A549 (cell line): ENCODE measurements at regions not wholly inside any gene's neighbourhood (a gene's known extent, or its start where the extent isn't known, plus 50 kb on each side); places are given as distances from the start of the nearest gene placed in this dataset.

ENCODE experiments used
- CHD4 ChIP-seq: fragments of 200-600 bp; sonication (generic); IDR thresholded peaks from 2 replicates; pipeline ENCODE4 v1.6.1; 2016; ENCODE audit warnings: antibody characterized with exemption, mild to moderate bottlenecking, borderline replicate concordance
- FOSB ChIP-seq: fragments of 250-450 bp; sonication (Bioruptor Pico); IDR thresholded peaks from 2 replicates; pipeline ENCODE4 v1.5.0; 2020; ENCODE audit warnings: mild to moderate bottlenecking, moderate library complexity
- PHF8 ChIP-seq: fragments of 200-600 bp; sonication (generic); IDR thresholded peaks from 2 replicates; pipeline ENCODE4 v1.6.1; 2016; ENCODE audit warnings: low read depth, mild to moderate bottlenecking, antibody characterized with exemption, moderate library complexity, borderline replicate concordance
- POLR2A ChIP-seq: IDR thresholded peaks from 2 replicates; pipeline ENCODE4 v1.6.1; 2012; ENCODE audit warnings: mild to moderate bottlenecking, low read length
- RAD21 ChIP-seq, 2 experiments: fragments of >200 bp in 1 of 2; sonication (Bioruptor Twin) in 1 of 2; formaldehyde crosslinking in 1 of 2; IDR thresholded peaks in 1 of 2; conservative IDR thresholded peaks in 1 of 2; 2 replicates in 1 of 2; 3 replicates in 1 of 2; pipeline ENCODE4 v1.6.1; 2012 to 2018; ENCODE audit warnings: inconsistent platforms in 1 of 2
- RCOR1 ChIP-seq: fragments of 150-350 bp; IDR thresholded peaks from 2 replicates; pipeline ENCODE4 v1.6.1; 2014; ENCODE audit warnings: antibody characterized with exemption, low read length, low read depth
- TF ChIP-seq, protein P1 (sequence below): fragments of >200 bp; sonication (Bioruptor Twin); formaldehyde crosslinking; IDR thresholded peaks from 3 replicates; pipeline ENCODE4 v1.5.1; 2016
- TF ChIP-seq, protein P2 (sequence below): fragments of 250-450 bp; sonication (Bioruptor Pico); IDR thresholded peaks from 2 replicates; pipeline ENCODE4 v1.5.0; 2021; ENCODE audit warnings: mild to moderate bottlenecking, moderate library complexity, borderline replicate concordance
- TF ChIP-seq, protein P3 (sequence below): fragments of 200-600 bp; sonication (generic); IDR thresholded peaks from 2 replicates; pipeline ENCODE4 v1.6.1; 2016; ENCODE audit warnings: antibody characterized with exemption, mild to moderate bottlenecking, moderate library complexity
- TF ChIP-seq, protein P4 (sequence below): fragments of 450-650 bp; IDR thresholded peaks from 2 replicates; pipeline ENCODE4 v1.6.1; 2014; ENCODE audit warnings: antibody characterized with exemption

DNA sequence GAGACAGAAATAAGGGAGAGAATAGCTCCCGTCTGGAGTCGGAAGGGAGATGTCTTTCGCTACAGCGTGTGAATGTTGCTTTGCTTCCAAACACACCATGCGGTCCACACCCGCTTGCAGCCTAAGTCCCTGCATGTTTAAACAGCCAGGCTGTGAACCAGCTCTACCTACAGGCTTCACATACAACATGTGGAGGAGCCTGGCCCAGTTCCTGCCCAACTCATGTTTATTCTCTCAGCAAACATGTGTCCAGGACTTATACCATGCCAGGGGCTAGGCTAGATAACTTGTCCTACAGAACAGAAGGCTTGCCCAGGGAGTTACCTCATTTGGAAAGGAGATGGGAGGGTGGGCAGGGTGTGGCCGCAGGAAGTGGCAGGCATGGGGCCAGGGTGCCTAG is 181.5 kb downstream of the FOXO1 start:
- TF ChIP-seq, protein P1, sequence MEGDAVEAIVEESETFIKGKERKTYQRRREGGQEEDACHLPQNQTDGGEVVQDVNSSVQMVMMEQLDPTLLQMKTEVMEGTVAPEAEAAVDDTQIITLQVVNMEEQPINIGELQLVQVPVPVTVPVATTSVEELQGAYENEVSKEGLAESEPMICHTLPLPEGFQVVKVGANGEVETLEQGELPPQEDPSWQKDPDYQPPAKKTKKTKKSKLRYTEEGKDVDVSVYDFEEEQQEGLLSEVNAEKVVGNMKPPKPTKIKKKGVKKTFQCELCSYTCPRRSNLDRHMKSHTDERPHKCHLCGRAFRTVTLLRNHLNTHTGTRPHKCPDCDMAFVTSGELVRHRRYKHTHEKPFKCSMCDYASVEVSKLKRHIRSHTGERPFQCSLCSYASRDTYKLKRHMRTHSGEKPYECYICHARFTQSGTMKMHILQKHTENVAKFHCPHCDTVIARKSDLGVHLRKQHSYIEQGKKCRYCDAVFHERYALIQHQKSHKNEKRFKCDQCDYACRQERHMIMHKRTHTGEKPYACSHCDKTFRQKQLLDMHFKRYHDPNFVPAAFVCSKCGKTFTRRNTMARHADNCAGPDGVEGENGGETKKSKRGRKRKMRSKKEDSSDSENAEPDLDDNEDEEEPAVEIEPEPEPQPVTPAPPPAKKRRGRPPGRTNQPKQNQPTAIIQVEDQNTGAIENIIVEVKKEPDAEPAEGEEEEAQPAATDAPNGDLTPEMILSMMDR = no peak
- TF ChIP-seq, protein P2, sequence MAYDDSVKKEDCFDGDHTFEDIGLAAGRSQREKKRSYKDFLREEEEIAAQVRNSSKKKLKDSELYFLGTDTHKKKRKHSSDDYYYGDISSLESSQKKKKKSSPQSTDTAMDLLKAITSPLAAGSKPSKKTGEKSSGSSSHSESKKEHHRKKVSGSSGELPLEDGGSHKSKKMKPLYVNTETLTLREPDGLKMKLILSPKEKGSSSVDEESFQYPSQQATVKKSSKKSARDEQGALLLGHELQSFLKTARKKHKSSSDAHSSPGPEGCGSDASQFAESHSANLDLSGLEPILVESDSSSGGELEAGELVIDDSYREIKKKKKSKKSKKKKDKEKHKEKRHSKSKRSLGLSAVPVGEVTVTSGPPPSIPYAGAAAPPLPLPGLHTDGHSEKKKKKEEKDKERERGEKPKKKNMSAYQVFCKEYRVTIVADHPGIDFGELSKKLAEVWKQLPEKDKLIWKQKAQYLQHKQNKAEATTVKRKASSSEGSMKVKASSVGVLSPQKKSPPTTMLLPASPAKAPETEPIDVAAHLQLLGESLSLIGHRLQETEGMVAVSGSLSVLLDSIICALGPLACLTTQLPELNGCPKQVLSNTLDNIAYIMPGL (CRISPR knock-in tag) = no peak
- TF ChIP-seq RAD21 (conservative IDR thresholded peaks at IDR 0.05 in 1 of 2, IDR thresholded peaks at IDR 0.05 in 1 of 2) (no peak), RCOR1 (no peak), CHD4 (no peak), PHF8 (no peak), FOSB (CRISPR knock-in tag) (no peak), POLR2A (no peak)
- TF ChIP-seq, protein P3, sequence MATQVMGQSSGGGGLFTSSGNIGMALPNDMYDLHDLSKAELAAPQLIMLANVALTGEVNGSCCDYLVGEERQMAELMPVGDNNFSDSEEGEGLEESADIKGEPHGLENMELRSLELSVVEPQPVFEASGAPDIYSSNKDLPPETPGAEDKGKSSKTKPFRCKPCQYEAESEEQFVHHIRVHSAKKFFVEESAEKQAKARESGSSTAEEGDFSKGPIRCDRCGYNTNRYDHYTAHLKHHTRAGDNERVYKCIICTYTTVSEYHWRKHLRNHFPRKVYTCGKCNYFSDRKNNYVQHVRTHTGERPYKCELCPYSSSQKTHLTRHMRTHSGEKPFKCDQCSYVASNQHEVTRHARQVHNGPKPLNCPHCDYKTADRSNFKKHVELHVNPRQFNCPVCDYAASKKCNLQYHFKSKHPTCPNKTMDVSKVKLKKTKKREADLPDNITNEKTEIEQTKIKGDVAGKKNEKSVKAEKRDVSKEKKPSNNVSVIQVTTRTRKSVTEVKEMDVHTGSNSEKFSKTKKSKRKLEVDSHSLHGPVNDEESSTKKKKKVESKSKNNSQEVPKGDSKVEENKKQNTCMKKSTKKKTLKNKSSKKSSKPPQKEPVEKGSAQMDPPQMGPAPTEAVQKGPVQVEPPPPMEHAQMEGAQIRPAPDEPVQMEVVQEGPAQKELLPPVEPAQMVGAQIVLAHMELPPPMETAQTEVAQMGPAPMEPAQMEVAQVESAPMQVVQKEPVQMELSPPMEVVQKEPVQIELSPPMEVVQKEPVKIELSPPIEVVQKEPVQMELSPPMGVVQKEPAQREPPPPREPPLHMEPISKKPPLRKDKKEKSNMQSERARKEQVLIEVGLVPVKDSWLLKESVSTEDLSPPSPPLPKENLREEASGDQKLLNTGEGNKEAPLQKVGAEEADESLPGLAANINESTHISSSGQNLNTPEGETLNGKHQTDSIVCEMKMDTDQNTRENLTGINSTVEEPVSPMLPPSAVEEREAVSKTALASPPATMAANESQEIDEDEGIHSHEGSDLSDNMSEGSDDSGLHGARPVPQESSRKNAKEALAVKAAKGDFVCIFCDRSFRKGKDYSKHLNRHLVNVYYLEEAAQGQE = no peak
- TF ChIP-seq, protein P4, sequence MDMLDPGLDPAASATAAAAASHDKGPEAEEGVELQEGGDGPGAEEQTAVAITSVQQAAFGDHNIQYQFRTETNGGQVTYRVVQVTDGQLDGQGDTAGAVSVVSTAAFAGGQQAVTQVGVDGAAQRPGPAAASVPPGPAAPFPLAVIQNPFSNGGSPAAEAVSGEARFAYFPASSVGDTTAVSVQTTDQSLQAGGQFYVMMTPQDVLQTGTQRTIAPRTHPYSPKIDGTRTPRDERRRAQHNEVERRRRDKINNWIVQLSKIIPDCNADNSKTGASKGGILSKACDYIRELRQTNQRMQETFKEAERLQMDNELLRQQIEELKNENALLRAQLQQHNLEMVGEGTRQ = no peak
